GM23338 (cell line): ENCODE measurements at regions not wholly inside any gene's neighbourhood (a gene's known extent, or its start where the extent isn't known, plus 50 kb on each side); places are given as distances from the start of the nearest gene placed in this dataset.

Source experiments
- ATAC-seq: fragments of 200-7000 bp; cut with Tn5 transposase; 3 replicates; pipeline ENCODE4 v1.9.1; 2020
- DNase-seq: peaks from one replicate; pipeline ENCODE4 v3.0.0-alpha.2; 2015; ENCODE audit warnings: low spot score
- H2AFZ ChIP-seq: fragments of 200-600 bp; sonication (generic); 2 replicates; pipeline ENCODE4 v1.8.0; 2016; ENCODE audit warnings: antibody characterized with exemption, mild to moderate bottlenecking, moderate library complexity
- H3F3A ChIP-seq: fragments of 200-600 bp; sonication (generic); replicated peaks from 2 replicates; pipeline ENCODE4 v1.8.0; 2017; ENCODE audit warnings: antibody characterized with exemption, mixed run types, low read depth
- H3K27ac ChIP-seq: fragments of 200-600 bp; sonication (generic); 2 replicates; pipeline ENCODE4 v1.6.1; 2016; ENCODE audit warnings: low read depth
- H3K27me3 ChIP-seq: fragments of 200-600 bp; sonication (generic); 2 replicates; pipeline ENCODE4 v1.8.0; 2016; ENCODE audit warnings: mild to moderate bottlenecking, mixed run types, moderate library complexity; ENCODE audit not compliant: insufficient read depth
- H3K36me3 ChIP-seq: fragments of 200-600 bp; sonication (generic); 2 replicates; pipeline ENCODE4 v1.8.0; 2016; ENCODE audit warnings: mild to moderate bottlenecking; ENCODE audit not compliant: insufficient read depth
- H3K4me1 ChIP-seq: fragments of 200-600 bp; sonication (generic); 2 replicates; pipeline ENCODE4 v1.8.0; 2016; ENCODE audit warnings: mild to moderate bottlenecking, moderate library complexity; ENCODE audit not compliant: insufficient read depth
- H3K4me2 ChIP-seq: fragments of 200-600 bp; sonication (generic); 2 replicates; pipeline ENCODE4 v1.7.1; 2017; ENCODE audit warnings: mixed run types
- H3K4me3 ChIP-seq: fragments of 200-600 bp; sonication (generic); 2 replicates; pipeline ENCODE4 v1.6.1; 2016; ENCODE audit warnings: mixed run types
- H3K79me2 ChIP-seq: fragments of 200-600 bp; sonication (generic); replicated peaks from 2 replicates; pipeline ENCODE4 v1.8.0; 2017; ENCODE audit warnings: mild to moderate bottlenecking; ENCODE audit not compliant: insufficient read depth
- H3K9me2 ChIP-seq: fragments of 200-600 bp; sonication (generic); 2 replicates; pipeline ENCODE4 v1.8.0; 2017; ENCODE audit not compliant: insufficient read depth
- H4K20me1 ChIP-seq: fragments of 200-600 bp; sonication (generic); replicated peaks from 2 replicates; pipeline ENCODE4 v1.8.0; 2017; ENCODE audit warnings: mild to moderate bottlenecking; ENCODE audit not compliant: insufficient read depth
- H3K27ac Mint-ChIP-seq: 2 replicates; pipeline ENCODE4 v1.8.0; 2020; ENCODE audit warnings: inconsistent platforms, mild to moderate bottlenecking, moderate library complexity, mixed read lengths
- H3K27me3 Mint-ChIP-seq: 3 replicates; pipeline ENCODE4 v1.8.0; 2022; ENCODE audit warnings: low read depth, mild to moderate bottlenecking, moderate library complexity, mixed read lengths, inconsistent platforms; ENCODE audit not compliant: insufficient read depth, poor library complexity
- H3K36me3 Mint-ChIP-seq: 3 replicates; pipeline ENCODE4 v1.8.0; 2021; ENCODE audit warnings: low read depth, mild to moderate bottlenecking, inconsistent platforms, moderate library complexity, mixed read lengths
- H3K4me1 Mint-ChIP-seq: 3 replicates; pipeline ENCODE4 v1.8.0; 2020; ENCODE audit warnings: mild to moderate bottlenecking, inconsistent platforms, mixed read lengths
- H3K4me3 Mint-ChIP-seq: 3 replicates; pipeline ENCODE4 v1.8.0; 2021; ENCODE audit warnings: moderate library complexity, mild to moderate bottlenecking, inconsistent platforms, mixed read lengths
- H3K9me3 Mint-ChIP-seq: 3 replicates; pipeline ENCODE4 v1.8.0; 2020; ENCODE audit warnings: moderate library complexity, mild to moderate bottlenecking, inconsistent platforms, mixed read lengths
- CREB1 ChIP-seq: fragments of 250-450 bp; sonication (Bioruptor Pico); IDR thresholded peaks from 2 replicates; pipeline ENCODE4 v1.5.0; 2020; ENCODE audit warnings: low read depth, mild to moderate bottlenecking, moderate library complexity
- EZH2 ChIP-seq: fragments of 200-600 bp; sonication (generic); IDR thresholded peaks from one replicate; pipeline ENCODE4 v1.8.0; 2017; ENCODE audit warnings: antibody characterized with exemption, mild to moderate bottlenecking, low read depth; ENCODE audit not compliant: unreplicated experiment
- EZH2phosphoT487 ChIP-seq: fragments of 200-600 bp; sonication (generic); IDR thresholded peaks from one replicate; pipeline ENCODE4 v1.8.1; 2018; ENCODE audit warnings: antibody characterized with exemption; ENCODE audit not compliant: unreplicated experiment
- JUNB ChIP-seq: IDR thresholded peaks from one replicate; pipeline ENCODE4 v1.6.1; 2016; ENCODE audit warnings: antibody characterized with exemption; ENCODE audit not compliant: unreplicated experiment
- NANOG ChIP-seq: IDR thresholded peaks from 2 replicates; pipeline ENCODE4 v1.6.1; 2016; ENCODE audit warnings: antibody characterized with exemption, borderline replicate concordance
- POLR2AphosphoS5 ChIP-seq: IDR thresholded peaks from 2 replicates; pipeline ENCODE4 v1.6.1; 2016; ENCODE audit warnings: antibody characterized with exemption, low read depth
- STAT1 ChIP-seq: IDR thresholded peaks from one replicate; pipeline ENCODE4 v1.6.1; 2016; ENCODE audit warnings: antibody characterized with exemption; ENCODE audit not compliant: unreplicated experiment
- ZNF331 ChIP-seq: fragments of 250-450 bp; sonication (Bioruptor Pico); IDR thresholded peaks from 2 replicates; pipeline ENCODE4 v1.5.0; 2020; ENCODE audit warnings: low read depth, mild to moderate bottlenecking, moderate library complexity
- TF ChIP-seq, protein P1 (sequence below): IDR thresholded peaks from one replicate; pipeline ENCODE4 v1.6.1; 2018; ENCODE audit warnings: antibody characterized with exemption; ENCODE audit not compliant: unreplicated experiment
- TF ChIP-seq, protein P2 (sequence below), 2 experiments: fragments of 200-600 bp in 1 of 2; sonication (generic) in 1 of 2; conservative IDR thresholded peaks; 2 replicates each; pipeline versions ENCODE4 v1.5.1 to v1.6.1; 2016 to 2017; ENCODE audit warnings: antibody characterized with exemption in 2 of 2, low read depth in 2 of 2, mild to moderate bottlenecking in 2 of 2, moderate library complexity in 1 of 2
- TF ChIP-seq, protein P3 (sequence below): IDR thresholded peaks from 2 replicates; pipeline ENCODE4 v1.6.1; 2016; ENCODE audit warnings: antibody characterized with exemption

DNA sequence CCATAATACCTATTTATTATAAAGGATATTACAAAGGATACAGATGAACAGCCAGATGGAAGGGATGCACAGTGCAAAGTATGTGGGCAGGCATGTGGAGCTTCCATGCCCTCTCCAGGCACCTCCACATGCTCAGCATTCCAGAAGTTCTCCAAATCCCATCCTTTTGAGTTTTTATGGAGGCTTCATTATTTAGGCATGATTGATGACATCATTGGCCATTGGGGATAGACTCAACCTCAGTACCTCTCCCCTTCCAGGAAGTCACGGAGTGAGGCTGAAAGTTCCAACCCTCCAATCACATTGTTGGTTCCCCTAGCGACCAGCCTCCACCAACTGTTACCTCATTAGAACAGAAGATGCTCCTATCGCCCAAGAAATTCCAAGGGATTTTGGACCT lies 156.4 kb downstream of the ATP23 start:
- Histone ChIP-seq H3K79me2 (no peaks in the 10 kb centered on the region), H3K4me3 (no peak overlapping the region), H3K4me1 (no peaks in the 10 kb centered on the region), H4K20me1 (no peaks in the 10 kb centered on the region), H3K27me3 (no peaks in the 10 kb centered on the region), H3F3A (no peaks in the 10 kb centered on the region), H2AFZ (no peak overlapping the region), H3K36me3 (no peaks in the 10 kb centered on the region), H3K27ac (no peak overlapping the region), H3K9me2 (peaks cover 18% of the 10 kb centered on the region), H3K4me2 (no peak overlapping the region)
- Mint-ChIP-seq H3K4me3 (no peak overlapping the region), H3K27me3 (peaks cover 2% of the 10 kb centered on the region), H3K9me3 (peaks cover 20% of the 10 kb centered on the region), H3K27ac (no peak overlapping the region), H3K36me3 (no peaks in the 10 kb centered on the region; the same call in 1 of the 3 replicates), H3K4me1 (no peaks in the 10 kb centered on the region)
- TF ChIP-seq EZH2 (no peak), EZH2phosphoT487 (no peak), JUNB (no peak), STAT1 (no peak), CREB1 (CRISPR knock-in tag) (no peak), ZNF331 (CRISPR knock-in tag) (no peak), NANOG (no peak)
- TF ChIP-seq, protein P1, sequence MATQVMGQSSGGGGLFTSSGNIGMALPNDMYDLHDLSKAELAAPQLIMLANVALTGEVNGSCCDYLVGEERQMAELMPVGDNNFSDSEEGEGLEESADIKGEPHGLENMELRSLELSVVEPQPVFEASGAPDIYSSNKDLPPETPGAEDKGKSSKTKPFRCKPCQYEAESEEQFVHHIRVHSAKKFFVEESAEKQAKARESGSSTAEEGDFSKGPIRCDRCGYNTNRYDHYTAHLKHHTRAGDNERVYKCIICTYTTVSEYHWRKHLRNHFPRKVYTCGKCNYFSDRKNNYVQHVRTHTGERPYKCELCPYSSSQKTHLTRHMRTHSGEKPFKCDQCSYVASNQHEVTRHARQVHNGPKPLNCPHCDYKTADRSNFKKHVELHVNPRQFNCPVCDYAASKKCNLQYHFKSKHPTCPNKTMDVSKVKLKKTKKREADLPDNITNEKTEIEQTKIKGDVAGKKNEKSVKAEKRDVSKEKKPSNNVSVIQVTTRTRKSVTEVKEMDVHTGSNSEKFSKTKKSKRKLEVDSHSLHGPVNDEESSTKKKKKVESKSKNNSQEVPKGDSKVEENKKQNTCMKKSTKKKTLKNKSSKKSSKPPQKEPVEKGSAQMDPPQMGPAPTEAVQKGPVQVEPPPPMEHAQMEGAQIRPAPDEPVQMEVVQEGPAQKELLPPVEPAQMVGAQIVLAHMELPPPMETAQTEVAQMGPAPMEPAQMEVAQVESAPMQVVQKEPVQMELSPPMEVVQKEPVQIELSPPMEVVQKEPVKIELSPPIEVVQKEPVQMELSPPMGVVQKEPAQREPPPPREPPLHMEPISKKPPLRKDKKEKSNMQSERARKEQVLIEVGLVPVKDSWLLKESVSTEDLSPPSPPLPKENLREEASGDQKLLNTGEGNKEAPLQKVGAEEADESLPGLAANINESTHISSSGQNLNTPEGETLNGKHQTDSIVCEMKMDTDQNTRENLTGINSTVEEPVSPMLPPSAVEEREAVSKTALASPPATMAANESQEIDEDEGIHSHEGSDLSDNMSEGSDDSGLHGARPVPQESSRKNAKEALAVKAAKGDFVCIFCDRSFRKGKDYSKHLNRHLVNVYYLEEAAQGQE, result no peak
- TF ChIP-seq, protein P2, sequence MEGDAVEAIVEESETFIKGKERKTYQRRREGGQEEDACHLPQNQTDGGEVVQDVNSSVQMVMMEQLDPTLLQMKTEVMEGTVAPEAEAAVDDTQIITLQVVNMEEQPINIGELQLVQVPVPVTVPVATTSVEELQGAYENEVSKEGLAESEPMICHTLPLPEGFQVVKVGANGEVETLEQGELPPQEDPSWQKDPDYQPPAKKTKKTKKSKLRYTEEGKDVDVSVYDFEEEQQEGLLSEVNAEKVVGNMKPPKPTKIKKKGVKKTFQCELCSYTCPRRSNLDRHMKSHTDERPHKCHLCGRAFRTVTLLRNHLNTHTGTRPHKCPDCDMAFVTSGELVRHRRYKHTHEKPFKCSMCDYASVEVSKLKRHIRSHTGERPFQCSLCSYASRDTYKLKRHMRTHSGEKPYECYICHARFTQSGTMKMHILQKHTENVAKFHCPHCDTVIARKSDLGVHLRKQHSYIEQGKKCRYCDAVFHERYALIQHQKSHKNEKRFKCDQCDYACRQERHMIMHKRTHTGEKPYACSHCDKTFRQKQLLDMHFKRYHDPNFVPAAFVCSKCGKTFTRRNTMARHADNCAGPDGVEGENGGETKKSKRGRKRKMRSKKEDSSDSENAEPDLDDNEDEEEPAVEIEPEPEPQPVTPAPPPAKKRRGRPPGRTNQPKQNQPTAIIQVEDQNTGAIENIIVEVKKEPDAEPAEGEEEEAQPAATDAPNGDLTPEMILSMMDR (conservative IDR thresholded peaks at IDR 0.05; ENCODE audit: low read depth in 2 of 2), result no peak
- TF ChIP-seq, protein P3, sequence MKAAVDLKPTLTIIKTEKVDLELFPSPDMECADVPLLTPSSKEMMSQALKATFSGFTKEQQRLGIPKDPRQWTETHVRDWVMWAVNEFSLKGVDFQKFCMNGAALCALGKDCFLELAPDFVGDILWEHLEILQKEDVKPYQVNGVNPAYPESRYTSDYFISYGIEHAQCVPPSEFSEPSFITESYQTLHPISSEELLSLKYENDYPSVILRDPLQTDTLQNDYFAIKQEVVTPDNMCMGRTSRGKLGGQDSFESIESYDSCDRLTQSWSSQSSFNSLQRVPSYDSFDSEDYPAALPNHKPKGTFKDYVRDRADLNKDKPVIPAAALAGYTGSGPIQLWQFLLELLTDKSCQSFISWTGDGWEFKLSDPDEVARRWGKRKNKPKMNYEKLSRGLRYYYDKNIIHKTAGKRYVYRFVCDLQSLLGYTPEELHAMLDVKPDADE, result no peak
- DNase-seq (no peak), ATAC-seq (no peak)

DNA sequence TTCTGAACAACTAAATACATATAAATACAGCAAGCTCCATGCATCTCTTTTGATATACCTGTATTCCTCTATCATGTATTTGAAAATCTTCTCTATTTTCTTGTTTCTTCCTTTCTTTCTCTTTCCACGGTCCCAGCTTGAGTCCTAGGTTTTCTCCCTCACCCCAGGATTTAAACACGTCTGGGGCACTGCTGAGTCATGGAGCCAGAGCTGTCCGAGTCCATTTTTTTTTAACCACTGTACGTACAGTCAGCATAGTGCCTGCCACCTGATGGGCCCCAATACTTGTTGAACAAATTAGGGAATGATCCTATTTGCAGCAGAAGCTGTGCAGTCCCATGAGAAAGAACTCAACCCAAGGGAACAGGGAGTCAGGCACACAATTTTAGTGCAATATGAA lies 158.1 kb downstream of the ATP23 start:
- Histone ChIP-seq H3K36me3 (no peaks in the 10 kb centered on the region), H3F3A (no peaks in the 10 kb centered on the region), H3K27ac (no peak overlapping the region), H3K9me2 (peaks cover 10% of the 10 kb centered on the region; the same call in 1 of the 2 replicates), H3K4me2 (no peak overlapping the region), H3K27me3 (no peaks in the 10 kb centered on the region), H3K79me2 (no peaks in the 10 kb centered on the region), H4K20me1 (no peaks in the 10 kb centered on the region), H3K4me1 (no peaks in the 10 kb centered on the region), H3K4me3 (no peak overlapping the region), H2AFZ (no peak overlapping the region)
- H3K27me3 Mint-ChIP-seq, result peaks cover 2% of the 10 kb centered on the region
- DNase-seq, result no peak
- no peak overlapping the region for H3K4me3 Mint-ChIP-seq
- no peaks in the 10 kb centered on the region; the same call in 1 of the 3 replicates for H3K36me3 Mint-ChIP-seq
- no peak for ATAC-seq
- no peaks in the 10 kb centered on the region for H3K4me1 Mint-ChIP-seq
- no peak overlapping the region for H3K27ac Mint-ChIP-seq
- peaks cover 21% of the 10 kb centered on the region for H3K9me3 Mint-ChIP-seq
- no peak for TF ChIP-seq CREB1 (CRISPR knock-in tag)
- no peak for TF ChIP-seq POLR2AphosphoS5
- TF ChIP-seq, protein P1, result no peak
- TF ChIP-seq, protein P3, result no peak
- TF ChIP-seq EZH2, result no peak
- no peak for TF ChIP-seq ZNF331 (CRISPR knock-in tag)
- no peak for TF ChIP-seq JUNB
- no peak for TF ChIP-seq STAT1
- no peak for TF ChIP-seq NANOG
